ENCODE measurements at regions not wholly inside any gene's neighbourhood (a gene's known extent, or its start where the extent isn't known, plus 50 kb on each side); places are given as distances from the start of the nearest gene placed in this dataset.

- TF ChIP-seq CDX4 (CRISPR knock-in tag; IDR thresholded peaks at IDR 0.05; ENCODE audit: borderline replicate concordance), result no peak
- TF ChIP-seq ERG (CRISPR knock-in tag; IDR thresholded peaks at IDR 0.05), result no peak
- no peak for TF ChIP-seq FOXP1 (CRISPR knock-in tag; IDR thresholded peaks at IDR 0.05; ENCODE audit: borderline replicate concordance)
Measured at GRCh38 chr4:167509551-167509950, 275.3 kb upstream of the SPOCK3 start (continued).

- ATAC-seq, result no peak
- Mint-ChIP-seq H3K4me1 (no peaks in the 10 kb centered on the region), H3K36me3 (no peaks in the 10 kb centered on the region), H3K27ac (no peak overlapping the region), H3K4me3 (no peak overlapping the region), H3K27me3 (ENCODE audit: low read depth) (no peaks in the 10 kb centered on the region), H3K9me3 (peaks cover 5% of the 10 kb centered on the region; the same call in 1 of the 2 replicates)
- POLR2A ChIA-PET, result no interaction called here
- no peak for TF ChIP-seq RELA (CRISPR knock-in tag; IDR thresholded peaks at IDR 0.05; ENCODE audit: borderline replicate concordance)
- no peak for TF ChIP-seq NFATC4 (CRISPR knock-in tag; IDR thresholded peaks at IDR 0.05)
- TF ChIP-seq HMGXB4 (CRISPR knock-in tag; IDR thresholded peaks at IDR 0.05), result no peak
- DNase-seq (ENCODE audit: low spot score), result no peak
- CTCF ChIA-PET, result no interaction called here
Measured at GRCh38 chr4:167524091-167524490, 289.8 kb upstream of the SPOCK3 start.

- no peak for ATAC-seq
- no peak for TF ChIP-seq USF1 (CRISPR knock-in tag; IDR thresholded peaks at IDR 0.05)
- TF ChIP-seq AR (CRISPR knock-in tag; IDR thresholded peaks at IDR 0.05), result no peak
- no peak for TF ChIP-seq E2F4 (CRISPR knock-in tag; IDR thresholded peaks at IDR 0.05; ENCODE audit: borderline replicate concordance, low read depth)
- no peak for TF ChIP-seq ZNF317 (CRISPR knock-in tag; IDR thresholded peaks at IDR 0.05; ENCODE audit: borderline replicate concordance, low read depth)
- no peak for TF ChIP-seq GRHL2 (CRISPR knock-in tag; IDR thresholded peaks at IDR 0.05; ENCODE audit: insufficient replicate concordance, severe bottlenecking)
- TF ChIP-seq NR2C2 (CRISPR knock-in tag; IDR thresholded peaks at IDR 0.05), result no peak
- no peak for TF ChIP-seq FOXK1 (CRISPR knock-in tag; IDR thresholded peaks at IDR 0.05)
- no peak for TF ChIP-seq CTCF (IDR thresholded peaks at IDR 0.05)
- no peak for TF ChIP-seq ZNF219 (CRISPR knock-in tag; IDR thresholded peaks at IDR 0.05; ENCODE audit: borderline replicate concordance)
- TF ChIP-seq ZNF396 (CRISPR knock-in tag; IDR thresholded peaks at IDR 0.05; ENCODE audit: borderline replicate concordance), result no peak
- TF ChIP-seq ZBTB43 (CRISPR knock-in tag; IDR thresholded peaks at IDR 0.05), result no peak
- no peak for TF ChIP-seq NFE2L1 (CRISPR knock-in tag; IDR thresholded peaks at IDR 0.05)
- no peak for TF ChIP-seq USF2 (CRISPR knock-in tag; IDR thresholded peaks at IDR 0.05)
- no peak for TF ChIP-seq NFYB (CRISPR knock-in tag; conservative IDR thresholded peaks at IDR 0.05; ENCODE audit: low read depth)
- TF ChIP-seq ELF4 (CRISPR knock-in tag; IDR thresholded peaks at IDR 0.05; ENCODE audit: low read depth), result no peak
Measured at GRCh38 chr4:167537761-167538160, 303.5 kb upstream of the SPOCK3 start.

More at GRCh38 chr4:167537761-167538160, 303.5 kb upstream of the SPOCK3 start:
- Mint-ChIP-seq H3K36me3 (no peaks in the 10 kb centered on the region), H3K27me3 (ENCODE audit: low read depth) (no peaks in the 10 kb centered on the region), H3K27ac (no peak overlapping the region), H3K4me1 (0 out of 2 replicates have a peak, but pooled peaks cover 5% of the 10 kb centered on the region), H3K9me3 (peaks cover 12% of the 10 kb centered on the region; the same call in 1 of the 2 replicates), H3K4me3 (no peak overlapping the region)
- no peak for DNase-seq (ENCODE audit: low spot score)
- ChIA-PET POLR2A (no interaction called here), CTCF (no interaction called here)
